HCEC 1CT (cell line): ENCODE measurements at regions not wholly inside any gene's neighbourhood (a gene's known extent, or its start where the extent isn't known, plus 50 kb on each side); places are given as distances from the start of the nearest gene placed in this dataset.

ENCODE experiments used
- DNase-seq: peaks from one replicate; pipeline ENCODE4 v3.0.0-alpha.2; 2017

GRCh38 chr5:35477321-35477720, 140.3 kb upstream of the SPEF2 start:
- no peak for DNase-seq

GRCh38 chr5:35476797-35477196, 140.9 kb upstream of the SPEF2 start:
- no peak for DNase-seq

- DNase-seq = no peak
These were observed 141.6 kb upstream of the SPEF2 start for GRCh38 chr5:35476036-35476435.

GRCh38 chr5:35473589-35473988, 144.1 kb upstream of the SPEF2 start:
- no peak for DNase-seq

GRCh38 chr5:35470866-35471265, 146.8 kb upstream of the SPEF2 start:
- peak; percentile 11 for DNase-seq

- no peak for DNase-seq
These were observed 148.9 kb upstream of the SPEF2 start for GRCh38 chr5:35468811-35469210.

- no peak for DNase-seq
These were observed 150.9 kb upstream of the SPEF2 start for GRCh38 chr5:35466746-35467145.

- no peak for DNase-seq
These were observed 152.9 kb upstream of the SPEF2 start for GRCh38 chr5:35464757-35465156.

- no peak for DNase-seq
These were observed 156.1 kb upstream of the SPEF2 start for GRCh38 chr5:35461530-35461929.

- no peak for DNase-seq
These were observed 158.8 kb upstream of the SPEF2 start for GRCh38 chr5:35458824-35459207.

GRCh38 chr5:35457912-35458823, 159.5 kb upstream of the SPEF2 start:
- DNase-seq = no peak

GRCh38 chr5:35456506-35456905, 161.2 kb upstream of the SPEF2 start:
- no peak for DNase-seq

- DNase-seq = no peak
These were observed 163.6 kb upstream of the SPEF2 start for GRCh38 chr5:35454011-35454525.

- DNase-seq = no peak
These were observed 173.7 kb upstream of the SPEF2 start for GRCh38 chr5:35443803-35444595.

GRCh38 chr5:35442885-35443639, 174.6 kb upstream of the SPEF2 start:
- no peak for DNase-seq

GRCh38 chr5:35440409-35440808, 177.3 kb upstream of the SPEF2 start:
- no peak for DNase-seq

- no peak for DNase-seq
These were observed 178.9 kb upstream of the SPEF2 start for GRCh38 chr5:35438786-35439185.

GRCh38 chr5:35438288-35438687, 179.4 kb upstream of the SPEF2 start:
- DNase-seq = no peak

GRCh38 chr5:35436400-35437057, 181.1 kb upstream of the SPEF2 start:
- peak; percentile 21 for DNase-seq

GRCh38 chr5:35430381-35431162, 187.1 kb upstream of the SPEF2 start:
- DNase-seq = no peak

GRCh38 chr5:35420200-35420599, 189.9 kb upstream of the PRLR start:
- no peak for DNase-seq

- DNase-seq = no peak
These were observed 186.8 kb upstream of the PRLR start for GRCh38 chr5:35417040-35417439.
